NCI-H2029 (cell line): ENCODE measurements at regions not wholly inside any gene's neighbourhood (a gene's known extent, or its start where the extent isn't known, plus 50 kb on each side); places are given as distances from the start of the nearest gene placed in this dataset.
"Not testable (repeated sequence)": the region's sequence is repeated elsewhere in the genome, so short reads cannot be mapped to it uniquely, and the experiment has no call there.

Source experiments
- DNase-seq: peaks from one replicate; lab custom pipeline; 2025; lab: John Stamatoyannopoulos, UW

- not testable (repeated sequence) for DNase-seq
Measured at GRCh38 chr10:53335803-53336422, 563.3 kb upstream of the MBL2 start.

- DNase-seq = no peak
Measured at GRCh38 chr10:53331460-53331859, 558.9 kb upstream of the MBL2 start.

- DNase-seq = not testable (repeated sequence)
Measured at GRCh38 chr10:53326401-53327305, 554.1 kb upstream of the MBL2 start.

- no peak for DNase-seq
Measured at GRCh38 chr10:53325066-53325465, 552.5 kb upstream of the MBL2 start.

GRCh38 chr10:53315709-53316108, 543.1 kb upstream of the MBL2 start:
- DNase-seq = no peak

- no peak for DNase-seq
Measured at GRCh38 chr10:53314876-53315275, 542.3 kb upstream of the MBL2 start.

GRCh38 chr10:53298443-53298842, 525.9 kb upstream of the MBL2 start:
- DNase-seq = no peak

- no peak for DNase-seq
Measured at GRCh38 chr10:53284615-53285182, 512.1 kb upstream of the MBL2 start.

GRCh38 chr10:53276797-53277196, 504.2 kb upstream of the MBL2 start:
- DNase-seq = no peak

GRCh38 chr10:53269482-53269881, 496.9 kb upstream of the MBL2 start:
- DNase-seq = no peak

GRCh38 chr10:53260213-53260612, 487.6 kb upstream of the MBL2 start:
- no peak for DNase-seq

GRCh38 chr10:53256623-53257022, 484.0 kb upstream of the MBL2 start:
- no peak for DNase-seq

- DNase-seq = no peak
Measured at GRCh38 chr10:53255661-53256205, 483.1 kb upstream of the MBL2 start.

- no peak for DNase-seq
Measured at GRCh38 chr10:53253221-53253620, 480.6 kb upstream of the MBL2 start.

- DNase-seq = no peak
Measured at GRCh38 chr10:53239873-53240272, 467.3 kb upstream of the MBL2 start.

GRCh38 chr10:53236941-53237340, 464.4 kb upstream of the MBL2 start:
- no peak for DNase-seq

GRCh38 chr10:53233749-53234148, 461.2 kb upstream of the MBL2 start:
- no peak for DNase-seq

- no peak for DNase-seq
Measured at GRCh38 chr10:53230651-53231050, 458.1 kb upstream of the MBL2 start.

GRCh38 chr10:53223851-53224250, 451.3 kb upstream of the MBL2 start:
- no peak for DNase-seq

- no peak for DNase-seq
Measured at GRCh38 chr10:53222806-53223205, 450.2 kb upstream of the MBL2 start.

- DNase-seq = no peak
Measured at GRCh38 chr10:53209944-53210611, 437.5 kb upstream of the MBL2 start.

- no peak for DNase-seq
Measured at GRCh38 chr10:53183733-53184132, 411.1 kb upstream of the MBL2 start.
